ENCODE measurements at regions not wholly inside any gene's neighbourhood (a gene's known extent, or its start where the extent isn't known, plus 50 kb on each side); places are given as distances from the start of the nearest gene placed in this dataset.
A peak's percentile ranks its signal among the peaks of the same experiment; 100 is the strongest.

GRCh38 chr13:58884353-58885209 lies 1253.0 kb downstream of the PCDH17 start:
- Mint-ChIP-seq H3K27ac (0 out of 2 replicates have a peak overlapping the region, but pooled peaks have one; percentile 34), H3K4me1 (peaks cover 19% of the 10 kb centered on the region), H3K4me3 (no peak overlapping the region), H3K36me3 (no peaks in the 10 kb centered on the region), H3K9me3 (no peaks in the 10 kb centered on the region), H3K27me3 (ENCODE audit: low read depth) (no peaks in the 10 kb centered on the region; the same call in 1 of the 2 replicates)
- ChIA-PET CTCF (interaction anchor here (1.6 kb wide), 1 partner anchor 41 kb away, joined by 3 read pairs; no protein-coding TSS in a partner anchor), POLR2A (no interaction called here)
- DNase-seq (ENCODE audit: low spot score): no peak
- TF ChIP-seq ERG (CRISPR knock-in tag; IDR thresholded peaks at IDR 0.05): no peak
- TF ChIP-seq SMAD3 (CRISPR knock-in tag; IDR thresholded peaks at IDR 0.05; ENCODE audit: borderline replicate concordance): no peak
- no peak for TF ChIP-seq PREB (CRISPR knock-in tag; IDR thresholded peaks at IDR 0.05; ENCODE audit: borderline replicate concordance)
- TF ChIP-seq IRF2 (CRISPR knock-in tag; IDR thresholded peaks at IDR 0.05; ENCODE audit: borderline replicate concordance, low read depth): no peak
- TF ChIP-seq CBFB (CRISPR knock-in tag; IDR thresholded peaks at IDR 0.05; ENCODE audit: low read depth): no peak
- TF ChIP-seq, protein P1, sequence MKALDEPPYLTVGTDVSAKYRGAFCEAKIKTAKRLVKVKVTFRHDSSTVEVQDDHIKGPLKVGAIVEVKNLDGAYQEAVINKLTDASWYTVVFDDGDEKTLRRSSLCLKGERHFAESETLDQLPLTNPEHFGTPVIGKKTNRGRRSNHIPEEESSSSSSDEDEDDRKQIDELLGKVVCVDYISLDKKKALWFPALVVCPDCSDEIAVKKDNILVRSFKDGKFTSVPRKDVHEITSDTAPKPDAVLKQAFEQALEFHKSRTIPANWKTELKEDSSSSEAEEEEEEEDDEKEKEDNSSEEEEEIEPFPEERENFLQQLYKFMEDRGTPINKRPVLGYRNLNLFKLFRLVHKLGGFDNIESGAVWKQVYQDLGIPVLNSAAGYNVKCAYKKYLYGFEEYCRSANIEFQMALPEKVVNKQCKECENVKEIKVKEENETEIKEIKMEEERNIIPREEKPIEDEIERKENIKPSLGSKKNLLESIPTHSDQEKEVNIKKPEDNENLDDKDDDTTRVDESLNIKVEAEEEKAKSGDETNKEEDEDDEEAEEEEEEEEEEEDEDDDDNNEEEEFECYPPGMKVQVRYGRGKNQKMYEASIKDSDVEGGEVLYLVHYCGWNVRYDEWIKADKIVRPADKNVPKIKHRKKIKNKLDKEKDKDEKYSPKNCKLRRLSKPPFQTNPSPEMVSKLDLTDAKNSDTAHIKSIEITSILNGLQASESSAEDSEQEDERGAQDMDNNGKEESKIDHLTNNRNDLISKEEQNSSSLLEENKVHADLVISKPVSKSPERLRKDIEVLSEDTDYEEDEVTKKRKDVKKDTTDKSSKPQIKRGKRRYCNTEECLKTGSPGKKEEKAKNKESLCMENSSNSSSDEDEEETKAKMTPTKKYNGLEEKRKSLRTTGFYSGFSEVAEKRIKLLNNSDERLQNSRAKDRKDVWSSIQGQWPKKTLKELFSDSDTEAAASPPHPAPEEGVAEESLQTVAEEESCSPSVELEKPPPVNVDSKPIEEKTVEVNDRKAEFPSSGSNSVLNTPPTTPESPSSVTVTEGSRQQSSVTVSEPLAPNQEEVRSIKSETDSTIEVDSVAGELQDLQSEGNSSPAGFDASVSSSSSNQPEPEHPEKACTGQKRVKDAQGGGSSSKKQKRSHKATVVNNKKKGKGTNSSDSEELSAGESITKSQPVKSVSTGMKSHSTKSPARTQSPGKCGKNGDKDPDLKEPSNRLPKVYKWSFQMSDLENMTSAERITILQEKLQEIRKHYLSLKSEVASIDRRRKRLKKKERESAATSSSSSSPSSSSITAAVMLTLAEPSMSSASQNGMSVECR (CRISPR knock-in tag; IDR thresholded peaks at IDR 0.05; ENCODE audit: borderline replicate concordance): no peak
- no peak for TF ChIP-seq ZNF512 (CRISPR knock-in tag; IDR thresholded peaks at IDR 0.05; ENCODE audit: borderline replicate concordance)
- TF ChIP-seq, protein P2, sequence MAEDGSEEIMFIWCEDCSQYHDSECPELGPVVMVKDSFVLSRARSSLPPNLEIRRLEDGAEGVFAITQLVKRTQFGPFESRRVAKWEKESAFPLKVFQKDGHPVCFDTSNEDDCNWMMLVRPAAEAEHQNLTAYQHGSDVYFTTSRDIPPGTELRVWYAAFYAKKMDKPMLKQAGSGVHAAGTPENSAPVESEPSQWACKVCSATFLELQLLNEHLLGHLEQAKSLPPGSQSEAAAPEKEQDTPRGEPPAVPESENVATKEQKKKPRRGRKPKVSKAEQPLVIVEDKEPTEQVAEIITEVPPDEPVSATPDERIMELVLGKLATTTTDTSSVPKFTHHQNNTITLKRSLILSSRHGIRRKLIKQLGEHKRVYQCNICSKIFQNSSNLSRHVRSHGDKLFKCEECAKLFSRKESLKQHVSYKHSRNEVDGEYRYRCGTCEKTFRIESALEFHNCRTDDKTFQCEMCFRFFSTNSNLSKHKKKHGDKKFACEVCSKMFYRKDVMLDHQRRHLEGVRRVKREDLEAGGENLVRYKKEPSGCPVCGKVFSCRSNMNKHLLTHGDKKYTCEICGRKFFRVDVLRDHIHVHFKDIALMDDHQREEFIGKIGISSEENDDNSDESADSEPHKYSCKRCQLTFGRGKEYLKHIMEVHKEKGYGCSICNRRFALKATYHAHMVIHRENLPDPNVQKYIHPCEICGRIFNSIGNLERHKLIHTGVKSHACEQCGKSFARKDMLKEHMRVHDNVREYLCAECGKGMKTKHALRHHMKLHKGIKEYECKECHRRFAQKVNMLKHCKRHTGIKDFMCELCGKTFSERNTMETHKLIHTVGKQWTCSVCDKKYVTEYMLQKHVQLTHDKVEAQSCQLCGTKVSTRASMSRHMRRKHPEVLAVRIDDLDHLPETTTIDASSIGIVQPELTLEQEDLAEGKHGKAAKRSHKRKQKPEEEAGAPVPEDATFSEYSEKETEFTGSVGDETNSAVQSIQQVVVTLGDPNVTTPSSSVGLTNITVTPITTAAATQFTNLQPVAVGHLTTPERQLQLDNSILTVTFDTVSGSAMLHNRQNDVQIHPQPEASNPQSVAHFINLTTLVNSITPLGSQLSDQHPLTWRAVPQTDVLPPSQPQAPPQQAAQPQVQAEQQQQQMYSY (CRISPR knock-in tag; IDR thresholded peaks at IDR 0.05): no peak
- TF ChIP-seq MAX (CRISPR knock-in tag; IDR thresholded peaks at IDR 0.05): no peak
- no peak for TF ChIP-seq ATF1 (CRISPR knock-in tag; IDR thresholded peaks at IDR 0.05)
- peak; percentile 84 for ATAC-seq

Data from WTC11 (cell line).